ENCODE measurements at regions not wholly inside any gene's neighbourhood (a gene's known extent, or its start where the extent isn't known, plus 50 kb on each side); places are given as distances from the start of the nearest gene placed in this dataset.

- TF ChIP-seq CTCF (conservative IDR thresholded peaks at IDR 0.05 in 1 of 2, IDR thresholded peaks at IDR 0.05 in 1 of 2; ENCODE audit: extremely low read depth in 1 of 2, insufficient read depth in 1 of 2, low read depth in 1 of 2, low read length in 2 of 2) (no peak), EZH2 (IDR thresholded peaks at IDR 0.05; ENCODE audit: borderline replicate concordance, low read length) (no peak)
Observed at GRCh38 chr18:6666012-6666685, 63.4 kb upstream of the ARHGAP28 start.

Data from mammary epithelial cell (primary cell).